ENCODE measurements at regions not wholly inside any gene's neighbourhood (a gene's known extent, or its start where the extent isn't known, plus 50 kb on each side); places are given as distances from the start of the nearest gene placed in this dataset.
A peak's percentile ranks its signal among the peaks of the same experiment; 100 is the strongest.

- WGBS (ENCODE audit: insufficient coverage, low coverage, missing lambda C conversion rate) = 1% methylated on average over 7 of the region's 7 CpGs
- Histone ChIP-seq H2AFZ (ENCODE audit: low read depth, low read length) (no peak overlapping the region), H3K9me1 (ENCODE audit: control insufficient read depth, insufficient read depth, low read length) (no peaks in the 10 kb centered on the region), H3K4me3 (no peak overlapping the region), H4K20me1 (replicated peaks; ENCODE audit: control insufficient read depth, insufficient read depth, low read length) (no peaks in the 10 kb centered on the region), H3K27ac (ENCODE audit: extremely low read depth, low read depth, low read length) (no peak overlapping the region), H3K36me3 (ENCODE audit: control insufficient read depth, insufficient read depth, low read length) (no peaks in the 10 kb centered on the region), H3K9me3 (replicated peaks; ENCODE audit: control insufficient read depth, insufficient read depth, low read depth, low read length) (no peaks in the 10 kb centered on the region; the same call in 1 of the 2 replicates), H3K9ac (ENCODE audit: insufficient read depth in 1 of 2, low read depth in 2 of 2, low read length in 2 of 2) (no peak overlapping the region), H3K27me3 (ENCODE audit: control insufficient read depth in 2 of 2, insufficient read depth in 2 of 2, low read length in 2 of 2) (no peaks in the 10 kb centered on the region; a peak in 1 of 5 replicates), H3K79me2 (ENCODE audit: control insufficient read depth, insufficient read depth, low read length) (no peaks in the 10 kb centered on the region), H3K4me2 (ENCODE audit: insufficient read depth, low read length) (no peak overlapping the region), H3K4me1 (replicated peaks in 1 of 2; ENCODE audit: control insufficient read depth in 2 of 2, insufficient read depth in 2 of 2, low read length in 2 of 2) (no peaks in the 10 kb centered on the region)
- FAIRE-seq = no peak
- POLR2A ChIA-PET = no interaction called here
- no peak for ATAC-seq
- intact Hi-C loops (cut with micrococcal nuclease) (no loop called here), in situ Hi-C loops (cut with MboI) (no loop called here)
- DNase-seq (ENCODE audit: extremely low read depth in 1 of 4, low spot score in 3 of 4) = peak in 2 of 4 experiments; percentile 5 to 13
- CTCF ChIA-PET (ENCODE audit: low intra/inter-chr PET ratio) = no interaction called here
- no TSS peak for BruUV-seq (replicated peaks)
- TF ChIP-seq E2F6 (IDR thresholded peaks at IDR 0.05; ENCODE audit: borderline replicate concordance in 1 of 2, extremely low read depth in 1 of 2, insufficient read depth in 1 of 2, insufficient read length in 1 of 2, low read depth in 1 of 2, low read length in 1 of 2, poor library complexity in 1 of 2, severe bottlenecking in 1 of 2) (peak; percentile 46 to 73), RHOXF2B (CRISPR knock-in tag; conservative IDR thresholded peaks at IDR 0.05) (no peak), DMBX1 (CRISPR knock-in tag; IDR thresholded peaks at IDR 0.05; ENCODE audit: borderline replicate concordance) (no peak), NFYB (IDR thresholded peaks at IDR 0.05; ENCODE audit: extremely low read depth, insufficient read length) (peak; percentile 30), MAFG (tag; conservative IDR thresholded peaks at IDR 0.05) (peak; percentile 23; the same call in 1 of the 2 replicates), PKNOX1 (IDR thresholded peaks at IDR 0.05) (peak; percentile 40; the same call in 1 of the 2 replicates), MYNN (IDR thresholded peaks at IDR 0.05) (no peak), MYNN (CRISPR knock-in tag; IDR thresholded peaks at IDR 0.05) (no peak), GABPB1 (CRISPR knock-in tag; IDR thresholded peaks at IDR 0.05) (no peak), L3MBTL2 (IDR thresholded peaks at IDR 0.05) (peak; percentile 65; the same call in 1 of the 2 replicates), ZBTB17 (CRISPR knock-in tag; IDR thresholded peaks at IDR 0.05) (peak; percentile 41; the same call in 1 of the 2 replicates)
Observed at GRCh38 chr12:115815924-115816323, 461.6 kb downstream of the MED13L start.

Data from K562 (cell line).